GM21576 (cell line): ENCODE measurements at regions not wholly inside any gene's neighbourhood (a gene's known extent, or its start where the extent isn't known, plus 50 kb on each side); places are given as distances from the start of the nearest gene placed in this dataset.

Experiments used
- ATAC-seq: cut with Tn5 transposase; IDR thresholded peaks from one replicate; pipeline ENCODE4 v1.9.1; 2021; ENCODE audit warnings: mild to moderate bottlenecking, moderate library complexity; ENCODE audit not compliant: unreplicated experiment

GRCh38 chr4:183846951-183847350 is 58.2 kb upstream of the STOX2 start:
- no peak for ATAC-seq

GRCh38 chr4:183848805-183849204 is 56.3 kb upstream of the STOX2 start:
- no peak for ATAC-seq

- ATAC-seq = no peak
Measured at GRCh38 chr4:183852910-183853547, 52.1 kb upstream of the STOX2 start.

GRCh38 chr4:183853548-183853940 is 51.6 kb upstream of the STOX2 start:
- no peak for ATAC-seq
